ENCODE measurements at regions not wholly inside any gene's neighbourhood (a gene's known extent, or its start where the extent isn't known, plus 50 kb on each side); places are given as distances from the start of the nearest gene placed in this dataset.

- TF ChIP-seq SAP30 (IDR thresholded peaks at IDR 0.05; ENCODE audit: insufficient read depth, insufficient replicate concordance, low read length) (no peak), CHD2 (IDR thresholded peaks at IDR 0.05; ENCODE audit: low read length) (no peak), CTBP2 (IDR thresholded peaks at IDR 0.05; ENCODE audit: borderline replicate concordance, insufficient read depth, insufficient read length, low read length) (no peak), POLR2AphosphoS5 (IDR thresholded peaks at IDR 0.05; ENCODE audit: low read depth, low read length) (no peak), SP2 (IDR thresholded peaks at IDR 0.05; ENCODE audit: low read length) (no peak), ASH2L (IDR thresholded peaks at IDR 0.05; ENCODE audit: low read length) (no peak), SIN3A (conservative IDR thresholded peaks at IDR 0.05 in 1 of 2, IDR thresholded peaks at IDR 0.05 in 1 of 2; ENCODE audit: low read depth in 1 of 2, low read length in 2 of 2) (no peak), PHF8 (conservative IDR thresholded peaks at IDR 0.05; ENCODE audit: low read depth, low read length) (no peak), YY1 (IDR thresholded peaks at IDR 0.05; ENCODE audit: low read depth, low read length) (no peak)
These were observed 162.1 kb upstream of the OGFRL1 start (continued) for GRCh38 chr6:71126506-71126905.
